Activated T-cell treated with anti-CD3 and anti-CD28 coated beads, Interleukin-2, amount 50 U/mL, for 4 hours (primary cell): ENCODE measurements at regions not wholly inside any gene's neighbourhood (a gene's known extent, or its start where the extent isn't known, plus 50 kb on each side); places are given as distances from the start of the nearest gene placed in this dataset.

ENCODE experiments used
- ATAC-seq, 2 donors: fragments of 200-7000 bp; cut with Tn5 transposase; one replicate each; pipeline ENCODE4 v1.10.0; 2021
- DNase-seq: peaks from one replicate; pipeline ENCODE4 v3.0.0-alpha.2; 2020
- H3K27me3 Mint-ChIP-seq: one replicate; pipeline ENCODE4 v1.8.0; 2021; ENCODE audit warnings: low read depth, mixed read lengths
- H3K36me3 Mint-ChIP-seq: one replicate; pipeline ENCODE4 v1.8.0; 2022; ENCODE audit warnings: mixed read lengths; ENCODE audit not compliant: insufficient read depth
- H3K4me1 Mint-ChIP-seq: one replicate; pipeline ENCODE4 v1.8.0; 2021; ENCODE audit warnings: low read depth, mixed read lengths
- H3K4me3 Mint-ChIP-seq: one replicate; pipeline ENCODE4 v1.8.0; 2021; ENCODE audit warnings: mild to moderate bottlenecking, moderate library complexity, mixed read lengths
- H3K9me3 Mint-ChIP-seq: one replicate; pipeline ENCODE4 v1.8.0; 2021; ENCODE audit warnings: mixed read lengths

DNA sequence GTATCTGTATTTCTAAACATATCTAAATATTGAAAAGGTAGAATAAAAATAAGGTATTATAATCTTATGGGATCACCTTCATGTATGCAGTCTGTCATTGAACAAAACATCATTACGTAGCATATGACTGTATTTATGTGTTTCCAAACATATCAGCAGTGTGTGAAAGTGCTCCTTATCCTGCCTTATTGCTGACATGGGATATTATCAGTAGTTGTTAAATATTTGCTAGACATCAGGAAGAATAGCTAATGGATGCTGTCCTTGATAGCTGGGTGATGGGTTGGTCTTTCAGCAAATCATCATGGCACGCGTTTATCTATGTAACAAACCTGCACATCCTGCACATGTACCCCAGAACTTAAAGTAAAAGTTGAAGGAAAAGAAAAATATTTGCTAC lies 59.1 kb upstream of the FAM20A start:
- no peaks in the 10 kb centered on the region for H3K4me1 Mint-ChIP-seq
- H3K36me3 Mint-ChIP-seq = no peaks in the 10 kb centered on the region
- no peak for DNase-seq
- H3K4me3 Mint-ChIP-seq = no peak overlapping the region
- peaks cover 21% of the 10 kb centered on the region for H3K27me3 Mint-ChIP-seq
- no peak for ATAC-seq
- H3K9me3 Mint-ChIP-seq = no peaks in the 10 kb centered on the region

DNA sequence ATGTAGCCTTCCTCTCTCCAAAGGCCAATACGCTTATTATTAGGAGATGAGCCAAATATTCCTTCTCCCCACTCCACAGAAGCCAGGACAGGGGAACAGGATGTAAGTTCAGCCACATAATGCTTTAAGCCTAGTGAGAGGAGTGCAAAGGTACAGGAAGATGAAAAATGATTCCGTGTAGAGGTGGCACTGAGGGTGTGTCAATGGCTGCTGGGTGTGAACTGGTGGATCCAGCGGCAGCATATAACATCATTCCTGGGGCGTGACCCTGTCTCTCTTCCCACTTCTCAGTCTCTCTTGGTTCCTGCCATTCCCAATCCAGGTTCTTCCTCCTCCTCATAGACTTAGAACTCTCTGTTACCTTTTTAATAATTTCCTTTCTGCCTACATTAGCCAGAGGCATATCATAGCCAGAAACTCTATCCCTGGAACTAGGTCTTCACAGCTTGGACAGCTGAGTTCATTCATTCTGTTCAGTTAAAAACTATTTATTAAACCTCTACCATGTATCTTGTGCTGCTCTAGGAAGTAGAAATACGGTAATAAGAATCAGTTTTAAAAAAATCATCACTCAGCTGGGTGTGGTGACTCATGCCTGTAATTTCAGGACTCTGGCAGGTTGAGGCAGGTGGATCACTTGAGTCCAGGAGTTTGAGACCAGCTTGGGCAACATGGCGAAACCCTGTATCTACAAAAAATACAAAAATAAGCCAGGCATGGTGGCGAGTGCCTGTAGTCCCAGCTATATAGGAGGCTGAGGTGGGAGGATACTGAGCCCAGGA lies 58.0 kb upstream of the FAM20A start:
- Mint-ChIP-seq H3K9me3 (no peaks in the 10 kb centered on the region), H3K4me1 (no peaks in the 10 kb centered on the region), H3K36me3 (no peaks in the 10 kb centered on the region), H3K4me3 (no peak overlapping the region), H3K27me3 (peaks cover 18% of the 10 kb centered on the region)
- no peak for ATAC-seq
- DNase-seq = no peak

DNA sequence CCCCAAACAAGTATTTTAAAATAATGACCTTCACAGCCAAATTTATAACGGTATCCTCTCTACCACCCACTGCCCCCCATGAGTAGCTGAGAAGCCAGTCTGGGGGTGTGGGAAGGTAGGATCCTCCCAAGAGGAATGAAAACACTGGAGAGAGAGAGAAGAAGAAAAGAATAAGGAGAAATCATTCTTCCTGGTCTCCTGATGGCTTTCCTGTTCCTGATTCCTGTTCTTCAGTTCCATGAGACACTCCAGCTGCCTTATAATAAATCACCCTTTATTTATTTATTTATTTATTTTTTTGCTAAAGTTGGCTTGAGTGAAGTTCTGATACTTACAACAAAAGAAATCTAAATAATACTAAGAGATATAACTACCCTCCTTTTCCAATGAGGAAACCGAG lies 56.4 kb upstream of the FAM20A start:
- Mint-ChIP-seq H3K4me3 (no peak overlapping the region), H3K4me1 (no peaks in the 10 kb centered on the region), H3K36me3 (no peaks in the 10 kb centered on the region), H3K27me3 (peaks cover 14% of the 10 kb centered on the region), H3K9me3 (no peaks in the 10 kb centered on the region)
- DNase-seq (no peak), ATAC-seq (no peak)

DNA sequence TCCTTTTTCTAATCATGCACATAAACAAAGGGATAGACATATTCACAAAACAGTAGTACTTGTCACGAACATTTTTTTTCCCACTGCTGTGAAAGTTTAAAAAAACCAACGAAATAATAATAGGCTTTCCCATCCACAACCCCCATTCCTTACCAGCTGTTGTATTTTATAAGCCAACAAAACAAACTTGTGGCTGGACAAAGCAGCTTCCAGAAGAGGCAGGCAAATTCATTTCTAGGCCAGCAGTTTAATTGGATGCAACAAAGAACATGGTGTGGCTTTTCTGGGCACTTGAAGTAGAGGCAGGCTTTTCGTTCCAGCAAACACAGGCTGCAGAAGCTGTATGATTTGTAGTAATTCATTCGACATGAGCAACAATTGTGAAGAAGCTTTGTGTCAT lies 56.0 kb upstream of the FAM20A start:
- H3K36me3 Mint-ChIP-seq = no peaks in the 10 kb centered on the region
- H3K4me1 Mint-ChIP-seq = no peaks in the 10 kb centered on the region
- peaks cover 14% of the 10 kb centered on the region for H3K27me3 Mint-ChIP-seq
- no peak for DNase-seq
- H3K4me3 Mint-ChIP-seq = no peak overlapping the region
- no peak for ATAC-seq
- H3K9me3 Mint-ChIP-seq = no peaks in the 10 kb centered on the region

DNA sequence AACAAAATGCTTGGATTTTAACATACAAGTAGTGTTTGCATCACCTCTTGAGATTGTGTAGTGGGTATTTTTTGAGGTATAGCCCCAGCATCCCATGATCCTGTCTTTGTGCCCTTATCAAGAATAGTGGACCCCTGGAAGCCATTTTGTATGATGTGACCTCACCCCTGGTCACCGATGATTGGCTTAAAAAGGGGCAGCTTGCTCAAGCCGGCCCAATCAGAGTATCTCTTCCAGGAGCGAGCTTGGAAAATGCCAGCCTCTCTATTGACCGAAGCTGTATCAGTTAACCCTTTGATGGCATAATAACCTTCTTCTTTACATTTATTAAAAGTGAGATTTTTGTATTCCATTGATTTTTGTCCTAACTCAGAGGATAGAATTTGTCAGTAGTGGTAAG lies 55.5 kb upstream of the FAM20A start:
- ATAC-seq = no peak
- Mint-ChIP-seq H3K9me3 (no peaks in the 10 kb centered on the region), H3K4me1 (no peaks in the 10 kb centered on the region), H3K4me3 (no peak overlapping the region), H3K36me3 (no peaks in the 10 kb centered on the region), H3K27me3 (peaks cover 17% of the 10 kb centered on the region)
- no peak for DNase-seq
